ENCODE measurements at regions not wholly inside any gene's neighbourhood (a gene's known extent, or its start where the extent isn't known, plus 50 kb on each side); places are given as distances from the start of the nearest gene placed in this dataset.

DNA sequence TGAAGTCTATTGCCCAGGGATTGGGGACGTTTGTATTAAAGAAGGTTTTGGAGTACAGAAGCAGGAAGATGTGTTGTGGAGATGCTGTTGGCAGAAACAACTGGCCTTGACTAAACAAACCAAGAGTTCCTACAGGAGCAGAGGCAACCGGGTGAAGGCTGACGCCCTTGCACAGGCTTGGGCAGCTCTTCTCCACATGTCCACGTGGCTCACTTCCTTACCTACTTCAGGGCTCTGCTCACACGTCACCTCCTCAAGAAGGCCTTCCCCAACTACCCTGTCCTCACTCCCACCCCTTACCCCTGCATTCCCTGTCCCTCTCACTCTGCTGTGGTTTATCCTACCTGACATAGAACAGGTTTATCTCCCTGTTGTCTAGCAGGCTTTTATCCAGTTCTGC lies 59.9 kb upstream of the JAZF1 start:
- TF ChIP-seq, protein P1, sequence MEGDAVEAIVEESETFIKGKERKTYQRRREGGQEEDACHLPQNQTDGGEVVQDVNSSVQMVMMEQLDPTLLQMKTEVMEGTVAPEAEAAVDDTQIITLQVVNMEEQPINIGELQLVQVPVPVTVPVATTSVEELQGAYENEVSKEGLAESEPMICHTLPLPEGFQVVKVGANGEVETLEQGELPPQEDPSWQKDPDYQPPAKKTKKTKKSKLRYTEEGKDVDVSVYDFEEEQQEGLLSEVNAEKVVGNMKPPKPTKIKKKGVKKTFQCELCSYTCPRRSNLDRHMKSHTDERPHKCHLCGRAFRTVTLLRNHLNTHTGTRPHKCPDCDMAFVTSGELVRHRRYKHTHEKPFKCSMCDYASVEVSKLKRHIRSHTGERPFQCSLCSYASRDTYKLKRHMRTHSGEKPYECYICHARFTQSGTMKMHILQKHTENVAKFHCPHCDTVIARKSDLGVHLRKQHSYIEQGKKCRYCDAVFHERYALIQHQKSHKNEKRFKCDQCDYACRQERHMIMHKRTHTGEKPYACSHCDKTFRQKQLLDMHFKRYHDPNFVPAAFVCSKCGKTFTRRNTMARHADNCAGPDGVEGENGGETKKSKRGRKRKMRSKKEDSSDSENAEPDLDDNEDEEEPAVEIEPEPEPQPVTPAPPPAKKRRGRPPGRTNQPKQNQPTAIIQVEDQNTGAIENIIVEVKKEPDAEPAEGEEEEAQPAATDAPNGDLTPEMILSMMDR (IDR thresholded peaks at IDR 0.05): no peak
- TF ChIP-seq POLR2A (IDR thresholded peaks at IDR 0.05) (no peak), POLR2AphosphoS5 (IDR thresholded peaks at IDR 0.05) (no peak)
